GM18867 (cell line): ENCODE measurements at regions not wholly inside any gene's neighbourhood (a gene's known extent, or its start where the extent isn't known, plus 50 kb on each side); places are given as distances from the start of the nearest gene placed in this dataset.

Experiments
- ATAC-seq: cut with Tn5 transposase; IDR thresholded peaks from one replicate; pipeline ENCODE4 v1.9.1; 2021; ENCODE audit warnings: mild to moderate bottlenecking, moderate library complexity; ENCODE audit not compliant: unreplicated experiment

DNA sequence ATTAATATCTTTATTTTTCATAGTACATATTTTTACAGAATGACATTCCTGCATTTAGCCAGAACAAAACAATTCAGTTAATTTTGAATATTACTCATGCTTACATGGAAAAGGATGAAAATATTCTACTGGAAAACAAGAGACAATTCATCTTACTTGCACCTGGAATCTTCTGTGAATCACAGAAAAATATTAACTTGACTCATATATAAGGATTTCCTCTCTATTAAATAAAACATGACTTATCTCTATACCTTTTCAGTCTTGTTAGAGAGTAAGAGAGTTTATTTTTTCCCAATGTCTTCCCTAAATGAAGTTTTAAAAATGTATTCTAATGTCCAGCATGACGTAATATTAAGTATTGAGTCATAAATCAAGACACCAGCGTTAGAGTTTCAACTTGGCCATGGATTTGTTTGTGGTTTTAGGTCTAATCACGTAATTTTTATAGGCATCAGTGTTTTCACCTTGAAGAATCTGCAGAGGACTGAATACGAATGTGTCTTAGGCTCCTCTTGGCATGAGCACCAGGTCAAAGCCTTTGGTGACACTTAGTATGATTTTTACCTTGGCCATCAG, 445.1 kb upstream of the JAG1 start:
- no peak for ATAC-seq

DNA sequence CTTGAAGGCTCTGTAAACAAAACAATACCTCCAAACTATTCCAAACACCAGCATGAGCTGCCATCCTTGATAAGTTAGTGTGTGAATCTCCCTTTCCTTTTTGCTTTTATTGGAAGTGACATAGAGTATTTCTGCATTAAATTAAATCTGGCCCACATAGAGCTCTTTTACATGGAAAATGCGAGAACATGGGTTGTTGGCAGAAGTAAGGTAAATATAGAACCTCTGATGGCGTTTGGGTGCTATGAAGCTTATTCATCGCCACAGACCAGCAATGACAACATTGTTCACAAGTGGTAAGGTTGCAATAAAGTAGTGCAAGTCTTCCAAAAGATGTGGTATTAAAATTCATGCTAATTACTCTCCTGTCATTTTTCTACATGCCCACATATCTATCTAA, 445.8 kb upstream of the JAG1 start:
- ATAC-seq = no peak

DNA sequence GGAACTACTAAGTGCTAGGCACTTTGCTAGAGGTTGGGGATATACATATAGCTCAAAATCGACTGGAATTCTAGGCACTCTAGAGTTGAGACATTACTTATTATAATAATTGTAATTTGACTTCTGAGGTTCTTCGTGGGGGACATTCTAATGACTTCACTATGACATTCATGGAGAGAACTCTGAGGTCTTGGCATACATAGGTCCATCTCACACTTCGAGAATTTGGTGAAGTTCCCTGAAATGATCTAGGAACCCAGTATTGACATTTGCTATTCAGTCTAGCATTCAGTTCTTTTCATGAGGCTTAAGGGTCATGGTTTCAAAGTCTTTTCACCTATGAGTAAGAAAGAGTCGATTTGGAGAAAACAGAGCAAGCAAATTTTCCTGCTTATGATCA, 446.6 kb upstream of the JAG1 start:
- ATAC-seq = no peak

GRCh38 chr20:11124849-11125505, 451.2 kb upstream of the JAG1 start:
- ATAC-seq = no peak

- ATAC-seq = no peak
Observed at GRCh38 chr20:11128220-11128718, 454.5 kb upstream of the JAG1 start.

- no peak for ATAC-seq
Observed at GRCh38 chr20:11128721-11129120, 454.9 kb upstream of the JAG1 start.

GRCh38 chr20:11130554-11131166, 456.9 kb upstream of the JAG1 start:
- peak; percentile 62 for ATAC-seq

DNA sequence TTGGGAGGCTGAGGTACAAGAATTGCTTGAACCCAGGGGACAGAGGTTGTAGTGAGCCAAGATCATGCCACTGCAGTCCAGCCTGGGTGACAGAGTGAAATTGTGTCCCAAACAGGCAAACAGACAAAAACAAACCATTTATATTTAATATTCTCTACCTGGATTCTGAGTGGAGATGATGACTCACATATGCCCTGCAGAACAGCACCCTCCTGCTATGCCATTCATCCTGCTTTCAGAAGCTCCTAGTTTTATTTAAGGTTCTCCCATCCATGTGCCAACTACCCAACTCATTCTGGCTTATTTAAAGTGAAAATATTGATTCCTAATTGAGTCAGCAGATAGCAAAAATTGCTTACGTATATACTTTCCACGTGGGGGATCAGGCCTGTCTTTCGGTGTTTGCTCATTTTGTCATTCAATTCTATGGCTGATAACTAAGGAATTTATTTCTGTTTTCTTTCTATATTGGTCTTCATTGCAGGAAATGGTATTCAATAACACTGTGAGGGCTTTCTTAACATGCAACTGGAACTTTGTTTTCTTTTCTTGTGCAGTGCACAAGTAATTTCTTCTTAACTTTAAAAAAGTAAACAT, 459.1 kb upstream of the JAG1 start:
- ATAC-seq = no peak

GRCh38 chr20:11136691-11137090, 462.9 kb upstream of the JAG1 start:
- no peak for ATAC-seq

- ATAC-seq = no peak
Observed at GRCh38 chr20:11137688-11138087, 463.9 kb upstream of the JAG1 start.

GRCh38 chr20:11140359-11140758, 466.6 kb upstream of the JAG1 start:
- ATAC-seq = no peak

DNA sequence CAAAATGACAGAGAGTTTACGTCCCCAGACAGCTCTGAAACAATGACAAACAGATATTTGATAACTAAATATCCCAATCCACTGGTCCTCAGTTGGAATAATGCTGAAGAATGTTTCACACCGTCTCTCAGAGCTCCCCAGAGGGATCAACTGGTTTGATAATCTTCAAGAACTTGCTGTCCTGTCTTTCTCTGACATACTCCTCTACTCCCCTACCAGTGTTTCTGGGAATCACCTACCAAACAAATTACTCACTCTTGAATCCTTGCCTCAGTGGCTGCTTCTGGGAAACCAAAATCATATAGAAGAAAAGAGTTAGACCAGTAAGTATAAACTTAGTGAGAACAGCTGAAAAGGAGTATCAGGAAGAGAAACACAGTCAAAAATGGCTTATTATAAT, 469.7 kb upstream of the JAG1 start:
- ATAC-seq = no peak

DNA sequence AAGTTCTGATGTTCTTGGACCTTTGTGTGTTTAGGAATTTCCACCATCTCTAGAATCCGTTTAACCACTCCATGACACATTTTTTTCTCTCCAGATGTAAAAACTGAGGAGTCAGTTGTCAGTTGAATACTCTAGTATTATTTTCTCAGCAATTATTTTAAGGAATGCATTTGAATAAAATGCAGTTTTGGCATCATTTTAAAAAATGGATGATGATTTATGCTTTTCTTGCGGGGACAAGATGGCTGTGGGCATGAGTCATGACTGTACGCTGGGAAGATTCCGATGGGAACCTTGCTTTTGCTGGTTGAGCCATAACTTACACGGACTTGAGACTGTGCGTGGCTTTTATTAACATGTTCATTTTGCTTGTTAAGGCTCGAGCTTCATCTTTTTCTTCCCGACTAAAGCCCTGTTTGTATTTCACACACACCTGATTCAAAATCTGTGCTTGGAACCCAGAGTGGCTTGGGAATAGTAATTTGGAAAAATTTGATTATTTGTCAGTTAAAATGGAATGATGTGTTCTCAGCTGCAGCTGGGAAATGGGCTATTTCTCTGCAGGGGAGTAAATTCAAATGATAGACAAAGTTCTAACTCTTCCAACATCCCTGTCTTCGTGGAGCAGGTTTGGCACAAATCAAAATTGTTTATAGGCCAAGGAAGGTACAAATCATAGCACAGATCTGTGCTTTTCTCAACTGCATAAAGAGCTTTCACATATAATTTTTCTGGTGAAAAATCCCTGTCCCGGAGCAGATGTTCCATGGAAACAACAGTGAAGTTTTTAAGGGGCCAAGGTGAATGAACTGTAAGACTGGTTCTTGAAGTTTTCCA, 470.5 kb upstream of the JAG1 start:
- ATAC-seq = no peak

DNA sequence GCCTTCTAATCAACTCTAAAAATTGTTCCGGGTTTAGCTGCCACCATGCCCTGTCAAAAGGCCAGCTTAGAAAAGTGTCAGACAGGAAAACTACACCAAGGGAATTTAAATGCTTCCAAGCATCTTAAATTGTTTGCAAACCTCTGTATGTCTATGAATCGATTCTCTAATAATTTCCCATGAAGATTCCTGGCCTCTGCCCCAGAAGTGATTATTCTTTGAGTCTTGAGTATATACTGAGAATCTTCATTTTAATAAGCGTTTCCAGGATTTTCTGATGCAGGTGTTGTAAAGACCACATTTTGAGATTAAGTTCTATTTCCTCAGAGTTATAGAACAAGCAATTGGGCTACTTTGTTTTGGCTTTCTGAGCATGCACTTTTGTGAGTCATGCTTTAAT, 471.8 kb upstream of the JAG1 start:
- ATAC-seq = no peak

GRCh38 chr20:11153819-11154218, 480.0 kb upstream of the JAG1 start:
- no peak for ATAC-seq

DNA sequence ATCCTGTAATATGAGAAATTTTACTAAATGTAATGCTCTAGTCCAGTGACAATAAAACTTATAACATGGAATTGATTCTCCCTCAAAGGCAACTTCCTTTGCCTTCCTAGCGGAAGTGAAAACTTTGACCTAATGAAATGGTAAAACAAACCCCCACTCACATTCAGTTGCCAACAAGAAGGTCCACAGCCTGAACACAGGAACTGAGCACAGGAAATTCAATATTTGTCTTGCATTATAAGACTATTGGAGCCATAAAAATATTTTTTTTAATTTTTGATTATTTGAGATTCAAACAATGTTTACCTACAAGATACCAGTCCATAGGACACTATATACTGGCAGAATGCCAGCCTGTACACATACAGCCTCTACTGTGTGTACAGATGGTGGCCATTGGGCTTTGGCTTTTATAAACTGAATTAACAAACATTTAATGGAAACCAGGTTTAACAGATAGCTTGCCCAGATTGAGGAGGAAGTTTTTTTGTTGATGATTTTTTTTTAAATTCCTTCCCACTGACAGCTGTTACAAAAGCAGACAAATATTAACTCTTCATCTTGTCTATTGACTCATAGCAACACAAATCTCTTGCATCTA, 481.5 kb upstream of the JAG1 start:
- no peak for ATAC-seq

DNA sequence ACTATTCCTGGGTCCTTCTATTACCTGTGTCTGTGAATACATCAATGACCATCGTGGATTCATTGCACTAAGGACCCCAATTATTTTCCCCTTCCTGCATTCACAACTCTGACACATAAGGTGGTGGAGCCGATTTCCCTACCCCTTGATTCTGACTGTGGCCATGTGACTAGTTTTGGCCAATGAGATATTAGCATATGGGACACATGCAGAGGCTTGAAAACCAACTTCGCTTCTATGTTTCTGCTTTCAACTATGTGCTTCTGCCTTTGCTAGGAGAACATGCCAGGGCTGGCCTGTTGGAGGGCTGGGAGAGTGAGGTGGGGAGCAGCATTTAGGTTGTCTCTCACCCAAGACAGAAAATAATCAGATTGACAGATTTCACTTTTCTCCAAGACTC, 483.1 kb upstream of the JAG1 start:
- no peak for ATAC-seq

DNA sequence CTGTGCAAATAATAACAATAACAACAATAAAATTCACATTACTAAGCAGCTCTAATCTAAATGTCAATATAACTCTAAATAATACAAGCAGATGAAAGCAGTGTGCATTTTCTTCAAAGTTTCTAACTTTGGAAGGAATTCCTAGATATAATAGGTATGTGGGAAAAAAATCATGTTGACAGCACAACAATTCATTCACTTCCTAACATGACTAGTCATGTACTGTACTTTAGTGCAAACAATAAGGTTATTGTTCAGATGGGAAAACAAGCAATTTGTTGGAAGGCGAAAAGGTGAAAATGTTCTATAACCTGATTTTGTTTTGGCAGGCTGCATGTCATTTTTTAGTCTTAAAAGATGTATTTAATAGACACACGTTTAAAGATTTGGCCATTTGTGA, 484.3 kb upstream of the JAG1 start:
- ATAC-seq = no peak

DNA sequence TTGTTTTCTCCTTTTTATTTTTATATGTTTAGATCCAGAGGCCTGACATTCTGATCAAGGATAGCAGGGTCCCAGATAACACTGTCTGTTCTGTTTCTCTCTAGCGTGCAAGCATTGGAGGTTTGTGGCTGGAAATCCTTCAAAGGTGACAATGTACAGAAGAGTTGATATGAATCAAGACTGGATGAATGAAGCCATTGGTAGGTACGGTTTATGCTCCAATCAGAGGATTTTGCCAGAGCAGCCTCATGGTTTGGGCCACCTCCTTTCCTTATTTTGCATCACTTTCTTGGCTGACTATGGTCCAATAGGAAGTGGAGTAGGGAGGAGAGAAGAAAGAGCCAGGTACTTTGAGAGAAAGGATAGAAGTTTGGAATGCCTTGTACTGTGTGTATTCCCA, 484.8 kb upstream of the JAG1 start:
- no peak for ATAC-seq

DNA sequence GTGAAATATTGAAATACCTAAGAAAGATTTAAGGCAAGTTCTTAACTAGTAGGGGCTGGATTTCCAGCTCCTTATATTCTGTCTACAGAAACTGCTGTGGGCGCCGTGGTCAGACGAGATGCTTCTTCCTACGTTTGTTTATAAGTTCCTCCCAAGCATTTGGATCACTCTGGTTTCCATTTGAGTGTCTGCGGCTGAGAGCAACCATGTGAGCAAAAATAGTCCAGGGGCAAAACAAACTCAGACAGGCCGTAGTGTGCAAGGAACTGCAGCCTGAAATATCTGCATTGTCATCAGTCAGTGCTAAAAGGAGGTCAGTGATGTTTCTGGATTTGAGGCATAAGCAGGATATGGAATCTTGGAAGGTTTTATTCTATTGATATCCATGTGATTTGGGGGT, 485.9 kb upstream of the JAG1 start:
- ATAC-seq = no peak
